GM23338 (cell line): ENCODE measurements at regions not wholly inside any gene's neighbourhood (a gene's known extent, or its start where the extent isn't known, plus 50 kb on each side); places are given as distances from the start of the nearest gene placed in this dataset.

Experiments used
- ATAC-seq: fragments of 200-7000 bp; cut with Tn5 transposase; 3 replicates; pipeline ENCODE4 v1.9.1; 2020
- DNase-seq: peaks from one replicate; pipeline ENCODE4 v3.0.0-alpha.2; 2015; ENCODE audit warnings: low spot score
- H2AFZ ChIP-seq: fragments of 200-600 bp; sonication (generic); 2 replicates; pipeline ENCODE4 v1.8.0; 2016; ENCODE audit warnings: antibody characterized with exemption, mild to moderate bottlenecking, moderate library complexity
- H3F3A ChIP-seq: fragments of 200-600 bp; sonication (generic); replicated peaks from 2 replicates; pipeline ENCODE4 v1.8.0; 2017; ENCODE audit warnings: antibody characterized with exemption, mixed run types, low read depth
- H3K27ac ChIP-seq: fragments of 200-600 bp; sonication (generic); 2 replicates; pipeline ENCODE4 v1.6.1; 2016; ENCODE audit warnings: low read depth
- H3K27me3 ChIP-seq: fragments of 200-600 bp; sonication (generic); 2 replicates; pipeline ENCODE4 v1.8.0; 2016; ENCODE audit warnings: mild to moderate bottlenecking, mixed run types, moderate library complexity; ENCODE audit not compliant: insufficient read depth
- H3K36me3 ChIP-seq: fragments of 200-600 bp; sonication (generic); 2 replicates; pipeline ENCODE4 v1.8.0; 2016; ENCODE audit warnings: mild to moderate bottlenecking; ENCODE audit not compliant: insufficient read depth
- H3K4me1 ChIP-seq: fragments of 200-600 bp; sonication (generic); 2 replicates; pipeline ENCODE4 v1.8.0; 2016; ENCODE audit warnings: mild to moderate bottlenecking, moderate library complexity; ENCODE audit not compliant: insufficient read depth
- H3K4me2 ChIP-seq: fragments of 200-600 bp; sonication (generic); 2 replicates; pipeline ENCODE4 v1.7.1; 2017; ENCODE audit warnings: mixed run types
- H3K4me3 ChIP-seq: fragments of 200-600 bp; sonication (generic); 2 replicates; pipeline ENCODE4 v1.6.1; 2016; ENCODE audit warnings: mixed run types
- H3K79me2 ChIP-seq: fragments of 200-600 bp; sonication (generic); replicated peaks from 2 replicates; pipeline ENCODE4 v1.8.0; 2017; ENCODE audit warnings: mild to moderate bottlenecking; ENCODE audit not compliant: insufficient read depth
- H3K9me2 ChIP-seq: fragments of 200-600 bp; sonication (generic); 2 replicates; pipeline ENCODE4 v1.8.0; 2017; ENCODE audit not compliant: insufficient read depth
- H4K20me1 ChIP-seq: fragments of 200-600 bp; sonication (generic); replicated peaks from 2 replicates; pipeline ENCODE4 v1.8.0; 2017; ENCODE audit warnings: mild to moderate bottlenecking; ENCODE audit not compliant: insufficient read depth
- H3K27ac Mint-ChIP-seq: 2 replicates; pipeline ENCODE4 v1.8.0; 2020; ENCODE audit warnings: inconsistent platforms, mild to moderate bottlenecking, moderate library complexity, mixed read lengths
- H3K27me3 Mint-ChIP-seq: 3 replicates; pipeline ENCODE4 v1.8.0; 2022; ENCODE audit warnings: low read depth, mild to moderate bottlenecking, moderate library complexity, mixed read lengths, inconsistent platforms; ENCODE audit not compliant: insufficient read depth, poor library complexity
- H3K36me3 Mint-ChIP-seq: 3 replicates; pipeline ENCODE4 v1.8.0; 2021; ENCODE audit warnings: low read depth, mild to moderate bottlenecking, inconsistent platforms, moderate library complexity, mixed read lengths
- H3K4me1 Mint-ChIP-seq: 3 replicates; pipeline ENCODE4 v1.8.0; 2020; ENCODE audit warnings: mild to moderate bottlenecking, inconsistent platforms, mixed read lengths
- H3K4me3 Mint-ChIP-seq: 3 replicates; pipeline ENCODE4 v1.8.0; 2021; ENCODE audit warnings: moderate library complexity, mild to moderate bottlenecking, inconsistent platforms, mixed read lengths
- H3K9me3 Mint-ChIP-seq: 3 replicates; pipeline ENCODE4 v1.8.0; 2020; ENCODE audit warnings: moderate library complexity, mild to moderate bottlenecking, inconsistent platforms, mixed read lengths
- CREB1 ChIP-seq: fragments of 250-450 bp; sonication (Bioruptor Pico); IDR thresholded peaks from 2 replicates; pipeline ENCODE4 v1.5.0; 2020; ENCODE audit warnings: low read depth, mild to moderate bottlenecking, moderate library complexity
- ETS1 ChIP-seq: IDR thresholded peaks from 2 replicates; pipeline ENCODE4 v1.6.1; 2016; ENCODE audit warnings: antibody characterized with exemption
- EZH2 ChIP-seq: fragments of 200-600 bp; sonication (generic); IDR thresholded peaks from one replicate; pipeline ENCODE4 v1.8.0; 2017; ENCODE audit warnings: antibody characterized with exemption, mild to moderate bottlenecking, low read depth; ENCODE audit not compliant: unreplicated experiment
- EZH2phosphoT487 ChIP-seq: fragments of 200-600 bp; sonication (generic); IDR thresholded peaks from one replicate; pipeline ENCODE4 v1.8.1; 2018; ENCODE audit warnings: antibody characterized with exemption; ENCODE audit not compliant: unreplicated experiment
- JUNB ChIP-seq: IDR thresholded peaks from one replicate; pipeline ENCODE4 v1.6.1; 2016; ENCODE audit warnings: antibody characterized with exemption; ENCODE audit not compliant: unreplicated experiment
- POLR2AphosphoS5 ChIP-seq: IDR thresholded peaks from 2 replicates; pipeline ENCODE4 v1.6.1; 2016; ENCODE audit warnings: antibody characterized with exemption, low read depth
- REST ChIP-seq: IDR thresholded peaks from one replicate; pipeline ENCODE4 v1.6.1; 2018; ENCODE audit warnings: antibody characterized with exemption; ENCODE audit not compliant: unreplicated experiment
- STAT1 ChIP-seq: IDR thresholded peaks from one replicate; pipeline ENCODE4 v1.6.1; 2016; ENCODE audit warnings: antibody characterized with exemption; ENCODE audit not compliant: unreplicated experiment
- ZNF114 ChIP-seq: fragments of 250-450 bp; sonication (Bioruptor Pico); IDR thresholded peaks from 2 replicates; pipeline ENCODE4 v1.5.0; 2020; ENCODE audit warnings: mild to moderate bottlenecking, moderate library complexity
- ZNF331 ChIP-seq: fragments of 250-450 bp; sonication (Bioruptor Pico); IDR thresholded peaks from 2 replicates; pipeline ENCODE4 v1.5.0; 2020; ENCODE audit warnings: low read depth, mild to moderate bottlenecking, moderate library complexity
- ZNF462 ChIP-seq: fragments of 250-450 bp; sonication (Bioruptor Pico); IDR thresholded peaks from 2 replicates; pipeline ENCODE4 v1.5.0; 2020; ENCODE audit warnings: mild to moderate bottlenecking, moderate library complexity

GRCh38 chr15:70491201-70491621 lies 272.1 kb downstream of the UACA start:
- TF ChIP-seq ZNF331 (no peak), POLR2AphosphoS5 (no peak), REST (no peak), EZH2 (no peak), ZNF462 (no peak), JUNB (no peak), CREB1 (CRISPR knock-in tag) (no peak), STAT1 (no peak), EZH2phosphoT487 (no peak), ZNF114 (CRISPR knock-in tag) (no peak), ETS1 (no peak)
- H3K79me2 ChIP-seq: no peaks in the 10 kb centered on the region
- H3K27me3 ChIP-seq: no peaks in the 10 kb centered on the region
- Mint-ChIP-seq H3K4me1 (peaks cover 9% of the 10 kb centered on the region; the same call in 2 of the 3 replicates), H3K27ac (no peak overlapping the region), H3K36me3 (no peaks in the 10 kb centered on the region), H3K27me3 (peaks cover 1% of the 10 kb centered on the region), H3K4me3 (no peak overlapping the region), H3K9me3 (no peaks in the 10 kb centered on the region; the same call in 2 of the 3 replicates)
- ATAC-seq (no peak), DNase-seq (no peak)
- H3K27ac ChIP-seq: no peak overlapping the region
- H3F3A ChIP-seq: no peaks in the 10 kb centered on the region
- no peaks in the 10 kb centered on the region for H3K9me2 ChIP-seq
- H3K4me2 ChIP-seq: no peak overlapping the region
- H2AFZ ChIP-seq: no peak overlapping the region
- no peaks in the 10 kb centered on the region for H3K4me1 ChIP-seq
- H3K36me3 ChIP-seq: no peaks in the 10 kb centered on the region
- H4K20me1 ChIP-seq: no peaks in the 10 kb centered on the region
- no peak overlapping the region for H3K4me3 ChIP-seq
